ENCODE measurements at regions not wholly inside any gene's neighbourhood (a gene's known extent, or its start where the extent isn't known, plus 50 kb on each side); places are given as distances from the start of the nearest gene placed in this dataset.
"Not testable (repeated sequence)": the region's sequence is repeated elsewhere in the genome, so short reads cannot be mapped to it uniquely, and the experiment has no call there.

- not testable (repeated sequence) for H3K4me1 Mint-ChIP-seq (ENCODE audit: low read depth, unreplicated experiment)
These were observed 299.1 kb upstream of the ZNF658 start for GRCh38 chr9:66601472-66601871.

GRCh38 chr9:66631521-66632046 lies 268.9 kb upstream of the ZNF658 start:
- H3K4me1 Mint-ChIP-seq (ENCODE audit: low read depth, unreplicated experiment); H3K27me3 ChIP-seq (replicated peaks; ENCODE audit: control insufficient read depth, insufficient read depth, low read length); H3K27ac Mint-ChIP-seq (ENCODE audit: unreplicated experiment); H3K4me1 ChIP-seq; H3K4me3 Mint-ChIP-seq (ENCODE audit: unreplicated experiment); H3K9me3 Mint-ChIP-seq (ENCODE audit: unreplicated experiment); H3K36me3 ChIP-seq (ENCODE audit: control insufficient read depth, insufficient read depth, low read length); intact Hi-C loops (cut with micrococcal nuclease; ENCODE audit: unreplicated experiment); POLR2A ChIA-PET; BruUV-seq (replicated peaks); H3K4me3 ChIP-seq (ENCODE audit: low read depth, low read length); CTCF ChIA-PET; H3K9me3 ChIP-seq; H3K36me3 Mint-ChIP-seq (ENCODE audit: insufficient read depth, unreplicated experiment); H3K27me3 Mint-ChIP-seq (ENCODE audit: insufficient read depth, unreplicated experiment): not testable (repeated sequence)
- DNase-seq = peak in 1 of 2 experiments; percentile 7

More at GRCh38 chr9:66601472-66601871, 299.1 kb upstream of the ZNF658 start:
- H3K36me3 ChIP-seq (ENCODE audit: control insufficient read depth, insufficient read depth, low read length); H3K9me3 Mint-ChIP-seq (ENCODE audit: unreplicated experiment); DNase-seq; POLR2A ChIA-PET; BruUV-seq (replicated peaks); H3K27me3 Mint-ChIP-seq (ENCODE audit: insufficient read depth, unreplicated experiment); H3K27ac Mint-ChIP-seq (ENCODE audit: unreplicated experiment); H3K36me3 Mint-ChIP-seq (ENCODE audit: insufficient read depth, unreplicated experiment); H3K4me3 ChIP-seq (ENCODE audit: low read depth, low read length); intact Hi-C loops (cut with micrococcal nuclease; ENCODE audit: unreplicated experiment); H3K4me1 ChIP-seq; H3K27me3 ChIP-seq (replicated peaks; ENCODE audit: control insufficient read depth, insufficient read depth, low read length); H3K9me3 ChIP-seq; CTCF ChIA-PET; H3K4me3 Mint-ChIP-seq (ENCODE audit: unreplicated experiment): not testable (repeated sequence)

GRCh38 chr9:66647675-66648074 lies 252.8 kb upstream of the ZNF658 start:
- H3K27me3 ChIP-seq (replicated peaks; ENCODE audit: control insufficient read depth, insufficient read depth, low read length); H3K27me3 Mint-ChIP-seq (ENCODE audit: insufficient read depth, unreplicated experiment); H3K36me3 Mint-ChIP-seq (ENCODE audit: insufficient read depth, unreplicated experiment); H3K9me3 ChIP-seq; intact Hi-C loops (cut with micrococcal nuclease; ENCODE audit: unreplicated experiment); H3K9me3 Mint-ChIP-seq (ENCODE audit: unreplicated experiment); H3K27ac Mint-ChIP-seq (ENCODE audit: unreplicated experiment); H3K4me3 ChIP-seq (ENCODE audit: low read depth, low read length); DNase-seq; CTCF ChIA-PET; H3K4me1 ChIP-seq; H3K4me1 Mint-ChIP-seq (ENCODE audit: low read depth, unreplicated experiment); H3K36me3 ChIP-seq (ENCODE audit: control insufficient read depth, insufficient read depth, low read length); BruUV-seq (replicated peaks); POLR2A ChIA-PET; H3K4me3 Mint-ChIP-seq (ENCODE audit: unreplicated experiment): not testable (repeated sequence)

DNA sequence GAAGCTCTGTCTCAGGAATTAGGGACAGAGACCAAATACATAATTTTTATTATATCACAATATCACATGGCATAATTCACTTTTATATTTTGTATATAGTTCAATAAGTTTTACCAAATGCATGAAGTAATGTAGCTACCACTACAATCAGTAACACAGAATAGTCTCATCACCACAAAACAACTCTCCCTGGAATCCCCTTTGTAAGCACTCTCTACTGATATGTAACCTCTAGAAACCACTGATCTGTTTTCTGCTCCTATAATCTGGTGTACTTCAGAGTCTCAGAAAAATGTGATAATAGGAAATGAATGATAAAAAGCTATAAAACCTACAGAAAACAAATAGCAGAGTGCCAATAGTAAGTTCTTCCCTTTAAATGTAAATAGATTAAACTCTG lies 210.3 kb upstream of the ZNF658 start:
- H3K4me3 ChIP-seq (ENCODE audit: low read depth, low read length); DNase-seq; H3K4me1 ChIP-seq; H3K4me3 Mint-ChIP-seq (ENCODE audit: unreplicated experiment); H3K36me3 Mint-ChIP-seq (ENCODE audit: insufficient read depth, unreplicated experiment); POLR2A ChIA-PET; BruUV-seq (replicated peaks); intact Hi-C loops (cut with micrococcal nuclease; ENCODE audit: unreplicated experiment); H3K36me3 ChIP-seq (ENCODE audit: control insufficient read depth, insufficient read depth, low read length); H3K27me3 Mint-ChIP-seq (ENCODE audit: insufficient read depth, unreplicated experiment); CTCF ChIA-PET; H3K9me3 Mint-ChIP-seq (ENCODE audit: unreplicated experiment); H3K27ac Mint-ChIP-seq (ENCODE audit: unreplicated experiment); H3K4me1 Mint-ChIP-seq (ENCODE audit: low read depth, unreplicated experiment); H3K27me3 ChIP-seq (replicated peaks; ENCODE audit: control insufficient read depth, insufficient read depth, low read length); H3K9me3 ChIP-seq: not testable (repeated sequence)

GRCh38 chr9:66695561-66696240 lies 204.8 kb upstream of the ZNF658 start:
- intact Hi-C loops (cut with micrococcal nuclease; ENCODE audit: unreplicated experiment); DNase-seq; H3K9me3 Mint-ChIP-seq (ENCODE audit: unreplicated experiment); H3K4me3 ChIP-seq (ENCODE audit: low read depth, low read length); CTCF ChIA-PET; H3K27me3 ChIP-seq (replicated peaks; ENCODE audit: control insufficient read depth, insufficient read depth, low read length); H3K4me1 ChIP-seq; H3K9me3 ChIP-seq; H3K36me3 Mint-ChIP-seq (ENCODE audit: insufficient read depth, unreplicated experiment); H3K27ac Mint-ChIP-seq (ENCODE audit: unreplicated experiment); BruUV-seq (replicated peaks); H3K36me3 ChIP-seq (ENCODE audit: control insufficient read depth, insufficient read depth, low read length); H3K4me3 Mint-ChIP-seq (ENCODE audit: unreplicated experiment); H3K27me3 Mint-ChIP-seq (ENCODE audit: insufficient read depth, unreplicated experiment); POLR2A ChIA-PET; H3K4me1 Mint-ChIP-seq (ENCODE audit: low read depth, unreplicated experiment): not testable (repeated sequence)

- intact Hi-C loops (cut with micrococcal nuclease; ENCODE audit: unreplicated experiment); BruUV-seq (replicated peaks); H3K9me3 Mint-ChIP-seq (ENCODE audit: unreplicated experiment); H3K4me1 Mint-ChIP-seq (ENCODE audit: low read depth, unreplicated experiment); H3K4me3 Mint-ChIP-seq (ENCODE audit: unreplicated experiment); H3K4me3 ChIP-seq (ENCODE audit: low read depth, low read length); CTCF ChIA-PET; H3K9me3 ChIP-seq; DNase-seq; H3K27me3 ChIP-seq (replicated peaks; ENCODE audit: control insufficient read depth, insufficient read depth, low read length); H3K4me1 ChIP-seq; H3K27me3 Mint-ChIP-seq (ENCODE audit: insufficient read depth, unreplicated experiment); POLR2A ChIA-PET; H3K36me3 ChIP-seq (ENCODE audit: control insufficient read depth, insufficient read depth, low read length); H3K27ac Mint-ChIP-seq (ENCODE audit: unreplicated experiment); H3K36me3 Mint-ChIP-seq (ENCODE audit: insufficient read depth, unreplicated experiment): not testable (repeated sequence)
These were observed 203.0 kb upstream of the ZNF658 start for GRCh38 chr9:66697343-66698065.

DNA sequence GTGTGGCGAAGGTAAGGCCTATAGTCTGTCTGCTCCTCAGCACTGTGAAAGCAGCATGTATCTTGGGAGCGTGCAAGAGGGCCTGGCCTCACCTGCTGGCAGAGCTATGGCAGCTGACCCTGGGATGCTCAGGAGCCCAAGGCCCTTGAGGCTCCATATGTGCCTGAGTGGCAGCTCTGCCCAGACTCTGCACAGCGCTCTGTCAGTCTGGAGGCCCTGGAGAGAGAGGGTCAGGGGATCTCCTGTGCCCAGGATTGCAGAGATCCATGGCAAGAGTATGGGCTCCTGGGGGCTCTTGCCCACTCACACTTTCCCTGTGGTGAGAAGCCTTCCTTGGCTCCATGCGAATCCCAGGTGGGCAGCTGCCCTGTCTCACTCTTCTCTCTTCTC lies 202.5 kb upstream of the ZNF658 start:
- H3K9me3 Mint-ChIP-seq (ENCODE audit: unreplicated experiment); H3K4me1 ChIP-seq; intact Hi-C loops (cut with micrococcal nuclease; ENCODE audit: unreplicated experiment); BruUV-seq (replicated peaks); H3K4me3 ChIP-seq (ENCODE audit: low read depth, low read length); H3K36me3 ChIP-seq (ENCODE audit: control insufficient read depth, insufficient read depth, low read length); DNase-seq; H3K9me3 ChIP-seq; H3K27ac Mint-ChIP-seq (ENCODE audit: unreplicated experiment); H3K4me1 Mint-ChIP-seq (ENCODE audit: low read depth, unreplicated experiment); H3K36me3 Mint-ChIP-seq (ENCODE audit: insufficient read depth, unreplicated experiment); H3K27me3 Mint-ChIP-seq (ENCODE audit: insufficient read depth, unreplicated experiment); H3K4me3 Mint-ChIP-seq (ENCODE audit: unreplicated experiment); H3K27me3 ChIP-seq (replicated peaks; ENCODE audit: control insufficient read depth, insufficient read depth, low read length); CTCF ChIA-PET; POLR2A ChIA-PET: not testable (repeated sequence)
